ENCODE measurements at regions not wholly inside any gene's neighbourhood (a gene's known extent, or its start where the extent isn't known, plus 50 kb on each side); places are given as distances from the start of the nearest gene placed in this dataset.
A peak's percentile ranks its signal among the peaks of the same experiment; 100 is the strongest.

- no peaks in the 10 kb centered on the region for H3K9me3 ChIP-seq
- no peaks in the 10 kb centered on the region for H3K27me3 ChIP-seq
- H3K36me3 ChIP-seq = no peaks in the 10 kb centered on the region
- H3K4me1 ChIP-seq = no peaks in the 10 kb centered on the region
- no peak overlapping the region for H3K4me3 ChIP-seq
- no peak for TF ChIP-seq POLR2A (IDR thresholded peaks at IDR 0.05)
- no peak for TF ChIP-seq CTCF (IDR thresholded peaks at IDR 0.05)
- ATAC-seq (no peak), DNase-seq (no peak)
- 77 to 85% (median 82%) methylated on average over 7 to 9 of the region's 9 CpGs for WGBS, 4 donors
- intact Hi-C loops (cut with DNase I) = no loop called here
- no peak overlapping the region for H3K27ac ChIP-seq
Measured at GRCh38 chr16:80356365-80356764, 184.4 kb upstream of the DYNLRB2 start.

- H3K27ac ChIP-seq = no peak overlapping the region
- DNase-seq = no peak
- no peak for ATAC-seq
- intact Hi-C loops (cut with DNase I) = no loop called here
- TF ChIP-seq POLR2A (IDR thresholded peaks at IDR 0.05) (no peak), CTCF (IDR thresholded peaks at IDR 0.05) (no peak)
- 67 to 95% (median 89%) methylated on average over 1 of the region's 1 CpG for WGBS, 4 donors
- no peak overlapping the region for H3K4me3 ChIP-seq
- H3K36me3 ChIP-seq = no peaks in the 10 kb centered on the region
- H3K9me3 ChIP-seq = no peaks in the 10 kb centered on the region
- H3K4me1 ChIP-seq = no peaks in the 10 kb centered on the region
- H3K27me3 ChIP-seq = no peaks in the 10 kb centered on the region
Measured at GRCh38 chr16:80355335-80355734, 185.5 kb upstream of the DYNLRB2 start.

- Histone ChIP-seq H3K36me3 (no peaks in the 10 kb centered on the region), H3K4me1 (peaks cover 0 to 12% (median 0%) of the 10 kb centered on the region in 12 donors), H3K4me3 (no peak overlapping the region), H3K27me3 (no peaks in the 10 kb centered on the region), H3K27ac (no peak overlapping the region), H3K9me3 (peaks cover 0 to 7% (median 0%) of the 10 kb centered on the region in 12 donors)
- intact Hi-C loops (cut with DNase I) = no loop called here
- 53 to 59% (median 56%) methylated on average over 3 of the region's 3 CpGs for WGBS, 4 donors
- DNase-seq (no peak), ATAC-seq (no peak)
- TF ChIP-seq CTCF (IDR thresholded peaks at IDR 0.05) (no peak), POLR2A (IDR thresholded peaks at IDR 0.05) (no peak)
Measured at GRCh38 chr16:80350061-80350460, 190.7 kb upstream of the DYNLRB2 start.

GRCh38 chr16:80347900-80348299 lies 192.9 kb upstream of the DYNLRB2 start:
- Histone ChIP-seq H3K4me1 (peaks cover 0 to 12% (median 0%) of the 10 kb centered on the region in 12 donors), H3K9me3 (peaks cover 0 to 7% (median 0%) of the 10 kb centered on the region in 12 donors), H3K4me3 (no peak overlapping the region), H3K27ac (no peak overlapping the region), H3K36me3 (no peaks in the 10 kb centered on the region), H3K27me3 (no peaks in the 10 kb centered on the region)
- TF ChIP-seq POLR2A (IDR thresholded peaks at IDR 0.05) = no peak
- peak; percentile 53 to 87 (median 80) for ATAC-seq
- DNase-seq = peak; percentile 23 to 76 (median 32)
- intact Hi-C loops (cut with DNase I) = no loop called here
- WGBS, 4 donors = 34 to 52% (median 47%) methylated on average over 3 of the region's 3 CpGs

GRCh38 chr16:80347002-80347401 lies 193.8 kb upstream of the DYNLRB2 start:
- ATAC-seq = no peak
- WGBS, 4 donors = 76 to 89% (median 86%) methylated on average over 3 of the region's 3 CpGs
- H3K9me3 ChIP-seq = peaks cover 0 to 7% (median 0%) of the 10 kb centered on the region in 12 donors
- H3K4me3 ChIP-seq = no peak overlapping the region
- no peak for DNase-seq
- no peaks in the 10 kb centered on the region for H3K36me3 ChIP-seq
- TF ChIP-seq CTCF (IDR thresholded peaks at IDR 0.05) (no peak), POLR2A (IDR thresholded peaks at IDR 0.05) (no peak)
- no peak overlapping the region for H3K27ac ChIP-seq
- H3K27me3 ChIP-seq = no peaks in the 10 kb centered on the region
- intact Hi-C loops (cut with DNase I) = no loop called here
- peaks cover 0 to 12% (median 0%) of the 10 kb centered on the region in 12 donors for H3K4me1 ChIP-seq
